Chondrocyte (in vitro differentiated cells): ENCODE measurements at regions not wholly inside any gene's neighbourhood (a gene's known extent, or its start where the extent isn't known, plus 50 kb on each side); places are given as distances from the start of the nearest gene placed in this dataset.

Source experiments
- DNase-seq: peaks from one replicate; pipeline ENCODE4 v3.0.0; 2021; ENCODE audit warnings: mixed read lengths, low spot score
- H3K27ac Mint-ChIP-seq: one replicate; pipeline ENCODE4 v1.8.0; 2021; ENCODE audit warnings: mild to moderate bottlenecking, moderate library complexity, mixed read lengths; ENCODE audit not compliant: unreplicated experiment
- H3K27me3 Mint-ChIP-seq: 2 replicates; pipeline ENCODE4 v1.8.0; 2021; ENCODE audit warnings: low read depth, mixed read lengths
- H3K36me3 Mint-ChIP-seq: 2 replicates; pipeline ENCODE4 v1.8.0; 2021; ENCODE audit warnings: low read depth, mixed read lengths
- H3K4me1 Mint-ChIP-seq: 2 replicates; pipeline ENCODE4 v1.8.0; 2021; ENCODE audit warnings: low read depth, mild to moderate bottlenecking, mixed read lengths
- H3K4me3 Mint-ChIP-seq: one replicate; pipeline ENCODE4 v1.8.0; 2021; ENCODE audit warnings: mild to moderate bottlenecking, moderate library complexity, mixed read lengths; ENCODE audit not compliant: unreplicated experiment
- H3K9me3 Mint-ChIP-seq: 2 replicates; pipeline ENCODE4 v1.8.0; 2021; ENCODE audit warnings: low read depth, mixed read lengths
- TF ChIP-seq, protein P1 (sequence below): fragments of 200-600 bp; sonication (generic); IDR thresholded peaks from 2 replicates; pipeline ENCODE4 v1.5.0; 2021; ENCODE audit warnings: antibody characterized with exemption, mild to moderate bottlenecking, moderate library complexity

DNA sequence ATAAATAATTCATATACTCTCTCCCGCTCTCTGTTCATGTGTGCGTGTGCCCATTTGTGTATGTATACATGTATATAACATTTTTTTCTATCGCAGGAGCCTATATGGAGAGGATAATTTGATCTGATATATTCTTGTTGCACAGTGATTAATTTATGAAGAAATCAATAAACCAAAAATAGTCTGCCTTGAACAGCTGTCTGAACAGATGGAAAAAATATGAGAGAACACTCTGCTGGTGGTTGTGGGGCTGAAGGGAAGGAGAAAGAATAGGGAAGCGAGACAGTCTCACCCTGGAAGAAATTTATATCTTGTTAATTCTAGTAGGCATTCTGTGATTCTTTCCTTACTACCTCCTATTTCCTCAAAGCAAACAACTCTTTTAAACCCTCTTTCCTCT is 96.6 kb upstream of the B3GAT2 start:
- H3K9me3 Mint-ChIP-seq: no peaks in the 10 kb centered on the region
- no peak overlapping the region for H3K4me3 Mint-ChIP-seq
- DNase-seq: no peak
- no peaks in the 10 kb centered on the region for H3K36me3 Mint-ChIP-seq
- H3K4me1 Mint-ChIP-seq: no peaks in the 10 kb centered on the region
- TF ChIP-seq, protein P1, sequence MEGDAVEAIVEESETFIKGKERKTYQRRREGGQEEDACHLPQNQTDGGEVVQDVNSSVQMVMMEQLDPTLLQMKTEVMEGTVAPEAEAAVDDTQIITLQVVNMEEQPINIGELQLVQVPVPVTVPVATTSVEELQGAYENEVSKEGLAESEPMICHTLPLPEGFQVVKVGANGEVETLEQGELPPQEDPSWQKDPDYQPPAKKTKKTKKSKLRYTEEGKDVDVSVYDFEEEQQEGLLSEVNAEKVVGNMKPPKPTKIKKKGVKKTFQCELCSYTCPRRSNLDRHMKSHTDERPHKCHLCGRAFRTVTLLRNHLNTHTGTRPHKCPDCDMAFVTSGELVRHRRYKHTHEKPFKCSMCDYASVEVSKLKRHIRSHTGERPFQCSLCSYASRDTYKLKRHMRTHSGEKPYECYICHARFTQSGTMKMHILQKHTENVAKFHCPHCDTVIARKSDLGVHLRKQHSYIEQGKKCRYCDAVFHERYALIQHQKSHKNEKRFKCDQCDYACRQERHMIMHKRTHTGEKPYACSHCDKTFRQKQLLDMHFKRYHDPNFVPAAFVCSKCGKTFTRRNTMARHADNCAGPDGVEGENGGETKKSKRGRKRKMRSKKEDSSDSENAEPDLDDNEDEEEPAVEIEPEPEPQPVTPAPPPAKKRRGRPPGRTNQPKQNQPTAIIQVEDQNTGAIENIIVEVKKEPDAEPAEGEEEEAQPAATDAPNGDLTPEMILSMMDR: no peak
- H3K27me3 Mint-ChIP-seq: no peaks in the 10 kb centered on the region
- H3K27ac Mint-ChIP-seq: no peak overlapping the region

DNA sequence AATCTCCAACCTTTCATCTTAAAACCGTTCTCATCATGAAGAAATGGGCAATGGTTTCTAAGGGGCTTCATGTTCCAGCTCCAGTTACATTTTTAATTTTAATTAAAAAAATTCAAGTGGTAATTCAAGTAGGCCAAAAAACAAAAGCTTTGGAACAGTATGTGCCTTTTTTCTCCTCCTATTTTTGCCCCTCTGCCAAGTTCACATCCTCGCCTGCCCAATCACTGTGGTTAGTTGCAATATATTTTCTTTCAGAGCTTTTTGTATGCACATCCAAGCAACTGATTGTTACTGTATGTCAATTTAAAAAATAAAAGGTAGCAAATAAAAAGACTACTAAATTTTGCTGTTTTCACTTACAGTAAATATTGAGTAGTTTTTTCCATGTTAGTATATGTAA is 99.8 kb upstream of the B3GAT2 start:
- DNase-seq: no peak
- H3K27me3 Mint-ChIP-seq: no peaks in the 10 kb centered on the region
- no peaks in the 10 kb centered on the region for H3K4me1 Mint-ChIP-seq
- H3K9me3 Mint-ChIP-seq: no peaks in the 10 kb centered on the region
- no peaks in the 10 kb centered on the region for H3K36me3 Mint-ChIP-seq
- H3K27ac Mint-ChIP-seq: no peak overlapping the region
- H3K4me3 Mint-ChIP-seq: no peak overlapping the region
- TF ChIP-seq, protein P1: no peak

DNA sequence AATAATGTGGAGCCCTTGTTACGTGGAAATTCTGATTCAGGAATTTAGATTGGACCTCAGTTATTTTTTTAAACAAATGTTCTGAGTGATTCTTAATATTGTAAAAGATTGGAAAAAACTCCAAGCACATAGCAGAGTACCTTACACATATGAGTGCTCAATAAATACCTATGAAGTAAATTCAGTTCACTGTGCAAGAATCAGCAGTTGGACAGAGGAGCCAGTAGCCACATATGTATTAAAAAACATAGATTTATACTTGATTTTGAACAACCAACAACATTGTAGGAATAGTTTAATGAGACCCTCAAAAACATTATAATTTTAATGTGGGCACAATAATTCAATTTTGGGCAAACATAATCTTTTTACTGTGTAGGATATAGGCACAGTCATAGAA is 109.3 kb upstream of the B3GAT2 start:
- H3K36me3 Mint-ChIP-seq: no peaks in the 10 kb centered on the region
- no peak for DNase-seq
- no peaks in the 10 kb centered on the region for H3K4me1 Mint-ChIP-seq
- H3K27ac Mint-ChIP-seq: no peak overlapping the region
- H3K9me3 Mint-ChIP-seq: peaks cover 13% of the 10 kb centered on the region
- H3K4me3 Mint-ChIP-seq: no peak overlapping the region
- TF ChIP-seq, protein P1: no peak
- peaks cover 5% of the 10 kb centered on the region for H3K27me3 Mint-ChIP-seq

DNA sequence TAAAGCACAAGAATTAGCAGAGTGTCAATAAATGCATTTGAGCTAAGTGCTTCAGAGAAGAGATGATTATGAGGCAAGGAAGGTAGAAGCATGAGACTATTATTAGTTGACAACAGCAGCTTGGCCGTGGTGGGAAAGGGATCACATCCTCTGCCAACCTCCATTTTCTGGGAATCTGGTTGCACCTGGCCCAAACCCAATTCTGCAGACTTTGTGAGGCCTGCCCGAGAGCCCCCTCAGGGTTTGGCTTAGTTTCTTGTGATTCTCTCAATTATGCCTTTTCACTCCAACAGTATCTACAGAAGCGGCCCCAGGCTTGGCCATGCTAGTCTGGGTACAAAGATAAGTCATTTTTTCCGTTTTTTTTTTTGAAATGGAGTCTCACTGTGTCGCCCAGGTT is 111.0 kb upstream of the B3GAT2 start:
- Mint-ChIP-seq H3K27ac (no peak overlapping the region), H3K27me3 (peaks cover 5% of the 10 kb centered on the region), H3K36me3 (no peaks in the 10 kb centered on the region), H3K4me1 (peaks cover 5% of the 10 kb centered on the region), H3K4me3 (no peak overlapping the region), H3K9me3 (peaks cover 10% of the 10 kb centered on the region)
- TF ChIP-seq, protein P1: no peak
- no peak for DNase-seq

DNA sequence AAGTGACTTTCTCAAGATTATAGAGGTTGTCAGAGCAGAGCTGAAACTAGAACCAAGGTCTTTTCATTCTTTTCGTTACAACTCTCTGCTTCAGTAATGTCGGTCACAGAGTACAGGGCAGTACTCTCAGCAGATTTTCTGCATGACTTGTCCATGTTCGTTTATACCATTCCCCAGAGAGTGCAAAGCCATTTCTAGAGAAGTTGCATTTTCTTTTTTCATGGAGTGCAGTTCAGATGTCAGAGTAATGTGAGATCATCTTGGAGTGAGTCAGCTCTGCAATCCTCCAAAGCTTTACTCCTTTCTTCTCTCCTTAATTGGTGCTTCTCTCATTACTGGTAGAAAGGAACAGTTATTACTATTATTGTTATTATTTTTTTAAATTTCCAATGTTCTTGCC is 115.6 kb upstream of the B3GAT2 start:
- TF ChIP-seq, protein P1: no peak
- Mint-ChIP-seq H3K36me3 (peaks cover under 1% of the 10 kb centered on the region), H3K27ac (no peak overlapping the region), H3K27me3 (peaks cover 3% of the 10 kb centered on the region), H3K4me1 (peaks cover 5% of the 10 kb centered on the region), H3K4me3 (no peak overlapping the region), H3K9me3 (peaks cover 8% of the 10 kb centered on the region)
- no peak for DNase-seq
